ENCODE measurements at regions not wholly inside any gene's neighbourhood (a gene's known extent, or its start where the extent isn't known, plus 50 kb on each side); places are given as distances from the start of the nearest gene placed in this dataset.

DNA sequence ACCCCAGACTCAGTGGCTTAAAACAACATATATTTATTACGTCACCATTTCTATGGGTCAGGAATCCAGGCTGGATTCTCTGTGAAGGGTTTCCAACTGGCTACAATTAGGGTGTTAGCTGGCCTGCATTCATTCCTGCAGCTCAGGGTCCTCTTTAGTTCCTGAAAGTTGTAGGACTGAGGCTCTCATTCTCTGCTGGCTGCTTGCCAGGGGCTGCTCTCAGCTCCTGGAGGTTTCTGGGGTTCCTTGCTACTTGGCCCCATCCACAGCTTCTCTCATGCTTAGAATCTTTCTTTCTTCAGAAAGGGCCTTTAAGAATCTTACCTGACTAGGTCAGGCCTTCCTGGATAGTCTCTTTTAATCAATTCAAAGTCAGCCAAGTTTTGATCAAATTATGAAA lies 424.6 kb downstream of the GADD45G start (continued):
- TF ChIP-seq SIN3A (IDR thresholded peaks at IDR 0.05; ENCODE audit: low read depth, low read length) (no peak), TBL1XR1 (IDR thresholded peaks at IDR 0.05; ENCODE audit: low read depth, low read length) (no peak), SREBF1 (IDR thresholded peaks at IDR 0.05; ENCODE audit: low read length) (no peak), TARDBP (IDR thresholded peaks at IDR 0.05; ENCODE audit: borderline replicate concordance) (no peak), KAT2A (conservative IDR thresholded peaks at IDR 0.05; ENCODE audit: control insufficient read depth, low read depth, low read length) (no peak)
- TF ChIP-seq, protein P1, sequence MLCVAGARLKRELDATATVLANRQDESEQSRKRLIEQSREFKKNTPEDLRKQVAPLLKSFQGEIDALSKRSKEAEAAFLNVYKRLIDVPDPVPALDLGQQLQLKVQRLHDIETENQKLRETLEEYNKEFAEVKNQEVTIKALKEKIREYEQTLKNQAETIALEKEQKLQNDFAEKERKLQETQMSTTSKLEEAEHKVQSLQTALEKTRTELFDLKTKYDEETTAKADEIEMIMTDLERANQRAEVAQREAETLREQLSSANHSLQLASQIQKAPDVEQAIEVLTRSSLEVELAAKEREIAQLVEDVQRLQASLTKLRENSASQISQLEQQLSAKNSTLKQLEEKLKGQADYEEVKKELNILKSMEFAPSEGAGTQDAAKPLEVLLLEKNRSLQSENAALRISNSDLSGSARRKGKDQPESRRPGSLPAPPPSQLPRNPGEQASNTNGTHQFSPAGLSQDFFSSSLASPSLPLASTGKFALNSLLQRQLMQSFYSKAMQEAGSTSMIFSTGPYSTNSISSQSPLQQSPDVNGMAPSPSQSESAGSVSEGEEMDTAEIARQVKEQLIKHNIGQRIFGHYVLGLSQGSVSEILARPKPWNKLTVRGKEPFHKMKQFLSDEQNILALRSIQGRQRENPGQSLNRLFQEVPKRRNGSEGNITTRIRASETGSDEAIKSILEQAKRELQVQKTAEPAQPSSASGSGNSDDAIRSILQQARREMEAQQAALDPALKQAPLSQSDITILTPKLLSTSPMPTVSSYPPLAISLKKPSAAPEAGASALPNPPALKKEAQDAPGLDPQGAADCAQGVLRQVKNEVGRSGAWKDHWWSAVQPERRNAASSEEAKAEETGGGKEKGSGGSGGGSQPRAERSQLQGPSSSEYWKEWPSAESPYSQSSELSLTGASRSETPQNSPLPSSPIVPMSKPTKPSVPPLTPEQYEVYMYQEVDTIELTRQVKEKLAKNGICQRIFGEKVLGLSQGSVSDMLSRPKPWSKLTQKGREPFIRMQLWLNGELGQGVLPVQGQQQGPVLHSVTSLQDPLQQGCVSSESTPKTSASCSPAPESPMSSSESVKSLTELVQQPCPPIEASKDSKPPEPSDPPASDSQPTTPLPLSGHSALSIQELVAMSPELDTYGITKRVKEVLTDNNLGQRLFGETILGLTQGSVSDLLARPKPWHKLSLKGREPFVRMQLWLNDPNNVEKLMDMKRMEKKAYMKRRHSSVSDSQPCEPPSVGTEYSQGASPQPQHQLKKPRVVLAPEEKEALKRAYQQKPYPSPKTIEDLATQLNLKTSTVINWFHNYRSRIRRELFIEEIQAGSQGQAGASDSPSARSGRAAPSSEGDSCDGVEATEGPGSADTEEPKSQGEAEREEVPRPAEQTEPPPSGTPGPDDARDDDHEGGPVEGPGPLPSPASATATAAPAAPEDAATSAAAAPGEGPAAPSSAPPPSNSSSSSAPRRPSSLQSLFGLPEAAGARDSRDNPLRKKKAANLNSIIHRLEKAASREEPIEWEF (IDR thresholded peaks at IDR 0.05; ENCODE audit: insufficient replicate concordance, low read depth, low read length): no peak

DNA sequence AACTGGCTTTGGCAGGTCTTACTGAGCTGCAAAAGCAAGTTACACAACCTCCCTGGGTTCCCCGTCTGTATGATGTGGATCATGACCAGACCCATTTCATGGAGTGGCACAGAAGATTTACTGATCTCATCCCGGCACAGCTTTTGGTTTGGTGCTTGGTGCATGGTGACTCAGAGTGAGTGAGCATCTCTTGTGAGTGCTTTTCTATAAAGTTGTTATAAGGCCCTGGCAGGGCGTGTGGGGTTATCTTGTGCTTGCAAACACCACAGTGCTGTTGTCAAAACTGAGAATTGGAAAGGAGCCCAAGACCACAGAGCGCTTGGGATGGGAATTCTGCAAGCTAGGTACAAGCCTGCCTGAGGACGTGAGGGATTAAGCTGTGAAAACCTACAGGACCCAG lies 425.2 kb downstream of the GADD45G start:
- Histone ChIP-seq H3K79me2 (ENCODE audit: control insufficient read depth, insufficient read depth, low read length) (no peaks in the 10 kb centered on the region), H3K27me3 (replicated peaks in 1 of 2; ENCODE audit: control insufficient read depth in 2 of 2, insufficient read depth in 2 of 2, low read length in 1 of 2) (peaks cover 0 to 4% of the 10 kb centered on the region in 2 experiments; a peak in 1 of 4 replicates), H3K9ac (ENCODE audit: control insufficient read depth, insufficient read depth, low read length) (no peak overlapping the region), H4K20me1 (ENCODE audit: control insufficient read depth, insufficient read depth) (no peaks in the 10 kb centered on the region; the same call in 1 of the 2 replicates), H3K4me3 (no peak overlapping the region), H3K4me1 (ENCODE audit: control insufficient read depth, insufficient read depth, low read length) (peaks cover 3% of the 10 kb centered on the region), H3K4me2 (ENCODE audit: control insufficient read depth, insufficient read depth) (no peak overlapping the region), H3K9me3 (replicated peaks; ENCODE audit: control insufficient read depth, insufficient read depth, low read length) (no peaks in the 10 kb centered on the region), H3K36me3 (ENCODE audit: control insufficient read depth in 2 of 2, insufficient read depth in 2 of 2, low read length in 1 of 2) (no peaks in the 10 kb centered on the region), H3K27ac (ENCODE audit: control insufficient read depth, insufficient read depth) (no peak overlapping the region), H2AFZ (ENCODE audit: control insufficient read depth, low read depth, low read length) (no peak overlapping the region)
- ATAC-seq (no peak), FAIRE-seq (no peak), DNase-seq (ENCODE audit: low read depth, low spot score) (no peak)
- TF ChIP-seq ZNF274 (IDR thresholded peaks at IDR 0.05; ENCODE audit: insufficient read depth, insufficient read length): no peak
- TF ChIP-seq FOXK2 (IDR thresholded peaks at IDR 0.05): no peak
- no peak for TF ChIP-seq SREBF1 (IDR thresholded peaks at IDR 0.05; ENCODE audit: low read length)
- TF ChIP-seq ZNF207 (IDR thresholded peaks at IDR 0.05; ENCODE audit: borderline replicate concordance): no peak
- TF ChIP-seq, protein P2, sequence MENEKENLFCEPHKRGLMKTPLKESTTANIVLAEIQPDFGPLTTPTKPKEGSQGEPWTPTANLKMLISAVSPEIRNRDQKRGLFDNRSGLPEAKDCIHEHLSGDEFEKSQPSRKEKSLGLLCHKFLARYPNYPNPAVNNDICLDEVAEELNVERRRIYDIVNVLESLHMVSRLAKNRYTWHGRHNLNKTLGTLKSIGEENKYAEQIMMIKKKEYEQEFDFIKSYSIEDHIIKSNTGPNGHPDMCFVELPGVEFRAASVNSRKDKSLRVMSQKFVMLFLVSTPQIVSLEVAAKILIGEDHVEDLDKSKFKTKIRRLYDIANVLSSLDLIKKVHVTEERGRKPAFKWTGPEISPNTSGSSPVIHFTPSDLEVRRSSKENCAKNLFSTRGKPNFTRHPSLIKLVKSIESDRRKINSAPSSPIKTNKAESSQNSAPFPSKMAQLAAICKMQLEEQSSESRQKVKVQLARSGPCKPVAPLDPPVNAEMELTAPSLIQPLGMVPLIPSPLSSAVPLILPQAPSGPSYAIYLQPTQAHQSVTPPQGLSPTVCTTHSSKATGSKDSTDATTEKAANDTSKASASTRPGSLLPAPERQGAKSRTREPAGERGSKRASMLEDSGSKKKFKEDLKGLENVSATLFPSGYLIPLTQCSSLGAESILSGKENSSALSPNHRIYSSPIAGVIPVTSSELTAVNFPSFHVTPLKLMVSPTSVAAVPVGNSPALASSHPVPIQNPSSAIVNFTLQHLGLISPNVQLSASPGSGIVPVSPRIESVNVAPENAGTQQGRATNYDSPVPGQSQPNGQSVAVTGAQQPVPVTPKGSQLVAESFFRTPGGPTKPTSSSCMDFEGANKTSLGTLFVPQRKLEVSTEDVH (IDR thresholded peaks at IDR 0.05; ENCODE audit: low read depth, partially characterized antibody): no peak
- TF ChIP-seq IKZF1 (conservative IDR thresholded peaks at IDR 0.05): no peak
- SMC1A ChIA-PET (ENCODE audit: uncharacterized antibody, unreplicated experiment): no interaction called here
- no TSS peak for BruUV-seq (replicated peaks)
- in situ Hi-C loops (cut with MboI) (no loop called here), intact Hi-C loops (cut with micrococcal nuclease; ENCODE audit: unreplicated experiment) (no loop called here)
- CTCF ChIA-PET: interaction anchor here (0.9 kb wide), 1 partner anchor 61 kb away, joined by 3 read pairs; no protein-coding TSS in a partner anchor
- POLR2A ChIA-PET: no interaction called here
- WGBS (ENCODE audit: insufficient coverage, insufficient replicate concordance, low lambda C conversion rate, missing lambda C conversion rate): 25% methylated on average over 5 of the region's 5 CpGs
- RAD21 ChIA-PET (ENCODE audit: unreplicated experiment): no interaction called here
